ENCODE measurements at regions not wholly inside any gene's neighbourhood (a gene's known extent, or its start where the extent isn't known, plus 50 kb on each side); places are given as distances from the start of the nearest gene placed in this dataset.
"Not testable (repeated sequence)": the region's sequence is repeated elsewhere in the genome, so short reads cannot be mapped to it uniquely, and the experiment has no call there.

DNA sequence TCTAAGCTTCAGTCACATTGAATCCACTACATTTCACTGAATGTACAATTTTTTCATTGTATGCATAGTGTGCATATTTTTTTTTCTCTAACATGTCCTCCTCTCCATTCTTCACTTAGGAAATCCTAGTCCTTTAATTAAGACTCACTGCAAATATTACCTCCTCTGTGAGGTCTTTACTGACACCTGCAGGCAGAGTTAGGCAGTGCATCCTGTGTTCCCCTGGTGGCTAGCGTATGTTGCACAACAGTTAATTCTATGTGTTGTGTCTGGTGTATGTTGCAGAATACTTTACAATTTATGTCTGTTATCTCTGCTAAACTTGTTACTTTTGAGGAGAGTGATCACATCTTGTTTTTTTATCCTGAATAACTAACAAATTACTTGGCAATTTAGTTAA lies 82.7 kb upstream of the NBPF20 start:
- H3K4me3 ChIP-seq (ENCODE audit: low read length); H3K4me1 ChIP-seq (ENCODE audit: control insufficient read depth, insufficient read depth, low read length); intact Hi-C loops (cut with DNase I); H3K27ac ChIP-seq (ENCODE audit: low read length); H3K27me3 ChIP-seq (ENCODE audit: control insufficient read depth, insufficient read depth); DNase-seq; H3K9me3 ChIP-seq (ENCODE audit: control insufficient read depth, low read length): not testable (repeated sequence)
- no CpG with 5 or more reads among the region's 1 CpG for WGBS
- ATAC-seq, result peak; percentile 60 to 67

GRCh38 chr1:145505663-145506647 lies 80.6 kb upstream of the NBPF20 start:
- DNase-seq; H3K4me3 ChIP-seq (ENCODE audit: low read length); H3K9me3 ChIP-seq (ENCODE audit: control insufficient read depth, low read length): not testable (repeated sequence)

DNA sequence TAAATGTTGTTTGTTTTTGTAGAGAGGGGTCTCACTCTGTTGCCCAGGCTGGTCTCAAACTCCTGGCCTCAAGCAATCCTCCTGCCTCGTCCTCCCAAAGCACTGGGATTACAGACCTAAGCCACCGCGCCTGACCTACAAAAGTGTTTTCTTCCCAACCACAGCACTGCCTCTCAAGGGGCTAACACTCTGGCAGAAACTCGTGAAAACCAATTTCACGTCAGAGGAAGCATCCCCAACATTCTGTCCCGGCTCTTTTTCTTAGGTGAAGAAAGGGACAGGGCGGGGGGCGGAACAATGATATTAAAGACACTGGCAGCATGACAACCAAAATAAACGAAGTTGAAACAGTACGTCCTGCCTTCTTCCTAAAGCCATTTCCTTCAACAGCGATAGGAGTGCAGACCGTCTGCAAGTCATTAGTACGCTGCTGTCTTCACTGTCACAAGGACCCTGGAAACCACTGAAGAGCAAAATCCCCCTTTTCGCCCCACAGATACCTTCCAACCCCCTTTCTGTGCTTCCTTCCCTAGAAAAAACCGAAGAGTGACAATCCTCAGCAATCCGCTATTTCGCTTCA lies 79.5 kb upstream of the NBPF20 start:
- intact Hi-C loops (cut with DNase I), result not testable (repeated sequence)
- WGBS, result no CpG with 5 or more reads among the region's 17 CpGs
- peak; percentile 80 to 90 for ATAC-seq

More at GRCh38 chr1:145505663-145506647, 80.6 kb upstream of the NBPF20 start:
- H3K27me3 ChIP-seq (ENCODE audit: control insufficient read depth, insufficient read depth); H3K27ac ChIP-seq (ENCODE audit: low read length); intact Hi-C loops (cut with DNase I); H3K4me1 ChIP-seq (ENCODE audit: control insufficient read depth, insufficient read depth, low read length): not testable (repeated sequence)
- peak; percentile 84 for ATAC-seq
- WGBS, result 43% methylated on average over 7 of the region's 59 CpGs

GRCh38 chr1:145504310-145504709 lies 78.9 kb upstream of the NBPF20 start:
- H3K9me3 ChIP-seq (ENCODE audit: control insufficient read depth, low read length); DNase-seq; H3K27ac ChIP-seq (ENCODE audit: low read length); H3K27me3 ChIP-seq (ENCODE audit: control insufficient read depth, insufficient read depth); ATAC-seq; H3K4me1 ChIP-seq (ENCODE audit: control insufficient read depth, insufficient read depth, low read length); intact Hi-C loops (cut with DNase I); H3K4me3 ChIP-seq (ENCODE audit: low read length): not testable (repeated sequence)
- no CpG with 5 or more reads among the region's 2 CpGs for WGBS

More for the DNA sequence above, 79.5 kb upstream of the NBPF20 start:
- H3K9me3 ChIP-seq (ENCODE audit: control insufficient read depth, low read length); H3K4me3 ChIP-seq (ENCODE audit: low read length); H3K4me1 ChIP-seq (ENCODE audit: control insufficient read depth, insufficient read depth, low read length); H3K27me3 ChIP-seq (ENCODE audit: control insufficient read depth, insufficient read depth); DNase-seq; H3K27ac ChIP-seq (ENCODE audit: low read length): not testable (repeated sequence)

- intact Hi-C loops (cut with DNase I); H3K27me3 ChIP-seq (ENCODE audit: control insufficient read depth, insufficient read depth); H3K4me3 ChIP-seq (ENCODE audit: low read length); H3K9me3 ChIP-seq (ENCODE audit: control insufficient read depth, low read length); DNase-seq; H3K4me1 ChIP-seq (ENCODE audit: control insufficient read depth, insufficient read depth, low read length); H3K27ac ChIP-seq (ENCODE audit: low read length); ATAC-seq: not testable (repeated sequence)
- WGBS, result no CpG with 5 or more reads among the region's 5 CpGs
Measured at GRCh38 chr1:145500251-145500650, 74.8 kb upstream of the NBPF20 start.

GRCh38 chr1:145495077-145495871 lies 69.9 kb upstream of the NBPF20 start:
- H3K4me3 ChIP-seq (ENCODE audit: low read length); ATAC-seq: not testable (repeated sequence)

GRCh38 chr1:145488193-145488933 lies 63.0 kb upstream of the NBPF20 start:
- H3K4me1 ChIP-seq (ENCODE audit: control insufficient read depth, insufficient read depth, low read length); intact Hi-C loops (cut with DNase I); H3K4me3 ChIP-seq (ENCODE audit: low read length); H3K27me3 ChIP-seq (ENCODE audit: control insufficient read depth, insufficient read depth); H3K9me3 ChIP-seq (ENCODE audit: control insufficient read depth, low read length); H3K27ac ChIP-seq (ENCODE audit: low read length); DNase-seq: not testable (repeated sequence)
- peak; percentile 61 to 70 for ATAC-seq
- WGBS, result 5% methylated on average over 6 of the region's 31 CpGs

More at GRCh38 chr1:145495077-145495871, 69.9 kb upstream of the NBPF20 start:
- H3K4me1 ChIP-seq (ENCODE audit: control insufficient read depth, insufficient read depth, low read length); intact Hi-C loops (cut with DNase I); H3K9me3 ChIP-seq (ENCODE audit: control insufficient read depth, low read length); H3K27me3 ChIP-seq (ENCODE audit: control insufficient read depth, insufficient read depth); H3K27ac ChIP-seq (ENCODE audit: low read length); DNase-seq: not testable (repeated sequence)
- 74% methylated on average over 3 of the region's 7 CpGs for WGBS

GRCh38 chr1:145487156-145487555 lies 61.8 kb upstream of the NBPF20 start:
- peak overlapping the region; percentile 25 for H3K4me3 ChIP-seq (ENCODE audit: low read length)
- H3K9me3 ChIP-seq (ENCODE audit: control insufficient read depth, low read length); intact Hi-C loops (cut with DNase I); H3K4me1 ChIP-seq (ENCODE audit: control insufficient read depth, insufficient read depth, low read length); H3K27ac ChIP-seq (ENCODE audit: low read length); H3K27me3 ChIP-seq (ENCODE audit: control insufficient read depth, insufficient read depth): not testable (repeated sequence)
- DNase-seq, result peak in 2 of 3 donors; percentile 15 to 26
- peak; percentile 22 to 47 for ATAC-seq
- 2% methylated on average over 34 of the region's 36 CpGs for WGBS

DNA sequence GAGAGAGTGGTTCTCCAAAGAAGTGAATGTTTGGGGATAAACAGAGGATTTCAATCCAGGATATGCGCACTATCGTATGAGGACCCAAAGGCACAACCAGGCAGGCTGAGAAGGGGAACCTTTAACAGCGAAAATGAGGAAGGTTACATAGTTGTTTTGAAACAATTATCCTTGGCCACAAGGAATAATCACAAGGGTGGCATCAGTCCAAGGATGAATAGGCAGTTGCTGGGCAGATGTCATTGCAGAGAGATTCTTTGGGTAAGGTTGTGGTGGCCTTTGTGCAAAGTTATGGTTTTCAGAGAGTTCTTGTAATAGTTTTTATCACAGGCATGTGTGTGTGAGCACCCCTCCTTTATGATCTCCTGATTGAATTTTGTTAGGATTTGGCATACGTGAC lies 58.9 kb upstream of the NBPF20 start:
- WGBS, result 73% methylated on average over 2 of the region's 4 CpGs
- DNase-seq; H3K9me3 ChIP-seq (ENCODE audit: control insufficient read depth, low read length); H3K4me1 ChIP-seq (ENCODE audit: control insufficient read depth, insufficient read depth, low read length); intact Hi-C loops (cut with DNase I); ATAC-seq; H3K27ac ChIP-seq (ENCODE audit: low read length); H3K27me3 ChIP-seq (ENCODE audit: control insufficient read depth, insufficient read depth); H3K4me3 ChIP-seq (ENCODE audit: low read length): not testable (repeated sequence)

DNA sequence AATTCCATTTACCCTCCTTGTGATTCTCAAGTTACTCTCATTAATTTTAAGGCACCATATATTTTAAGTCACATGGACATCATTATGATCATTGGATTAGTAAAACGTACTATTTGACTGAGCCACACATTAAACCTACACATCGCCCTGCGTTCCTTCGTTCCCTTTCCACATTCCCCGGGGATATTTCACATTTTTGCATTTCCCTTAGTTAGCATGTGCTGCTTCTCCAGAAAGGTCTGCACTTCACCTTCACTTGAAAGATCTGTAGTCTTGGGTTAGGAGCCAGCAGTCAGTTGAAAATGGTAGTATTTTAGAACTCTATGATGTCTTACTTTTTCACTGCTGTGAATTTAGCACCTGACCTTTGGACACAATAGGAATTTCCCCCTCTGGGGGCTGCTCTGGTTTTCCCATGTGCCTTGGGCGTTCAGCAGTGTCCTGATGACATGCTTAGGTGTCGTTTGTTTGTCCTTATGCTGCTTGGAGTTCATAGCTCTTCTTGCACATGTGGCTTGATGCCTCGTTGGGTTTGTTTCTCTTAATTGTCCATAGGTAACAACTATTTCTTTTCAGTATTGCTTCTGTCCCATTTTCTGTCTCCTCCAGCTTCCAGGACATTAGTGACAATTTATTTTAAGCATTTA lies 56.9 kb upstream of the NBPF20 start:
- H3K4me1 ChIP-seq (ENCODE audit: control insufficient read depth, insufficient read depth, low read length); H3K27ac ChIP-seq (ENCODE audit: low read length); intact Hi-C loops (cut with DNase I); H3K4me3 ChIP-seq (ENCODE audit: low read length); DNase-seq; H3K27me3 ChIP-seq (ENCODE audit: control insufficient read depth, insufficient read depth); ATAC-seq; H3K9me3 ChIP-seq (ENCODE audit: control insufficient read depth, low read length): not testable (repeated sequence)
- 37% methylated on average over 7 of the region's 8 CpGs for WGBS

Data from right cardiac atrium (tissue), 5 donors.